Esophagus muscularis mucosa (tissue), 4 donors: ENCODE measurements at regions not wholly inside any gene's neighbourhood (a gene's known extent, or its start where the extent isn't known, plus 50 kb on each side); places are given as distances from the start of the nearest gene placed in this dataset.

Source experiments
- DNase-seq: peaks from one replicate; pipeline ENCODE4 v3.0.0-alpha.2; 2017; ENCODE audit errors: extremely low spot score
- H3K27ac ChIP-seq, 4 donors: fragments of 200-600 bp; sonication (generic); replicated peaks in 1 of 4; 1 replicate in 3 of 4; 2 replicates in 1 of 4; pipeline ENCODE4 v1.5.1; 2016 to 2019; ENCODE audit warnings: mild to moderate bottlenecking in 1 of 4
- H3K27me3 ChIP-seq, 4 donors: fragments of 200-600 bp; sonication (generic); one replicate each; pipeline versions ENCODE4 v1.5.1 to v1.6.0; 2016 to 2019
- H3K36me3 ChIP-seq, 4 donors: fragments of 200-600 bp; sonication (generic); one replicate each; pipeline ENCODE4 v1.5.1; 2016 to 2019
- H3K4me1 ChIP-seq, 4 donors: fragments of 200-600 bp; sonication (generic); one replicate each; pipeline ENCODE4 v1.5.1; 2016 to 2019
- H3K4me3 ChIP-seq, 4 donors: fragments of 200-600 bp; sonication (generic); 1 replicate in 2 of 4; 2 replicates in 2 of 4; pipeline ENCODE4 v1.5.1; 2016 to 2019; ENCODE audit warnings: mild to moderate bottlenecking in 4 of 4, moderate library complexity in 1 of 4
- H3K9me3 ChIP-seq, 4 donors: fragments of 200-600 bp; sonication (generic); 1 replicate in 3 of 4; 2 replicates in 1 of 4; pipeline ENCODE4 v1.5.1; 2016 to 2019
- CTCF ChIP-seq, 3 experiments: fragments of 200-600 bp in 2 of 3; fragments of 450-650 bp in 1 of 3; sonication (generic) in 2 of 3; IDR thresholded peaks; one replicate each; pipeline ENCODE4 v1.5.1; 2017 to 2019; ENCODE audit warnings: antibody characterized with exemption in 3 of 3, mild to moderate bottlenecking in 2 of 3, moderate library complexity in 1 of 3
- EP300 ChIP-seq: sonication (generic); formaldehyde crosslinking; IDR thresholded peaks from one replicate; pipeline ENCODE4 v1.6.1; 2017; ENCODE audit warnings: antibody characterized with exemption
- POLR2A ChIP-seq: fragments of 450-650 bp; IDR thresholded peaks from one replicate; pipeline ENCODE4 v1.6.1; 2017; ENCODE audit warnings: antibody characterized with exemption, moderate library complexity, mild to moderate bottlenecking, low read depth
- POLR2AphosphoS5 ChIP-seq, 2 donors: sonication (generic); formaldehyde crosslinking; IDR thresholded peaks; one replicate each; pipeline ENCODE4 v1.6.1; 2017; ENCODE audit warnings: antibody characterized with exemption in 2 of 2
- WGBS: methylation state at CpG from one replicate; pipeline ENCODE4 v1.1.5; 2018; 5-methylcytosine and 5-hydroxymethylcytosine counted together
- intact Hi-C: fragments of 100-400 bp; cut with DNase I; formaldehyde crosslinking; loops from one replicate; pipeline ENCODE4 v1.15.1; 2023

DNA sequence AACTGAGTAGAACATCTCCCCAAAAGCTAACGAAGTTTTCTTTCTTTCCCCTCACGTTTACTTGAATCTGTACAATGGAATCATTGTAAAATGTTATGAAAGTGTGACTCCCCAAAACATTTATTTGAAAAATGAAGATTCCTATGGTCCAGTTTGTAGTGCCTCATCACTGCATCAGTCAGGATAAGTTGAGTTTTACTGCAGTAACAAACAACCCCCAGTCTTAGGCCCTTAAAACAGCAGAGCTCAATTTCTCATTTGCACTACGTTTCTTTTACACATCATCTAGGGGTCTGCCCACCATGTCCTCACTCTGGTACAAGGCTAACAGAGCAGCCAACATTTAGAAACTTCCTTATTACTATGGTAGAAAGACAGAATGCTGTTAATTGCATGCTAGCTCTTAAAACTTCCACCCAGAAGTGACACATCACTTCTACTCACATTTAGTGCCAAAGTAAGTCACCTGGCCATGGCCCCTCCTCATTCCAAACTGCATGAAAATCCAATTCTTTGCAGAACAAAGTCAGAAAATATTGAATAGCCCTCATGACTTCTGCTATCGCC, 546.4 kb downstream of the MED13L start:
- intact Hi-C loops = no loop called here
- Histone ChIP-seq H3K4me3 (no peak overlapping the region), H3K4me1 (no peaks in the 10 kb centered on the region), H3K27me3 (peaks cover 0 to 8% (median 0%) of the 10 kb centered on the region in 4 donors), H3K9me3 (no peaks in the 10 kb centered on the region), H3K36me3 (no peaks in the 10 kb centered on the region), H3K27ac (no peak overlapping the region)
- no peak for DNase-seq
- 75% methylated on average over 4 of the region's 4 CpGs for WGBS
- no peak for TF ChIP-seq POLR2A
- no peak for TF ChIP-seq POLR2AphosphoS5 (IDR thresholded peaks at IDR 0.05)
- no peak for TF ChIP-seq CTCF (IDR thresholded peaks at IDR 0.05)
- TF ChIP-seq EP300 = no peak

GRCh38 chr12:115726691-115727090, 550.8 kb downstream of the MED13L start:
- intact Hi-C loops = no loop called here
- H3K4me1 ChIP-seq = no peaks in the 10 kb centered on the region
- TF ChIP-seq POLR2A (no peak), POLR2AphosphoS5 (IDR thresholded peaks at IDR 0.05) (no peak), EP300 (no peak), CTCF (IDR thresholded peaks at IDR 0.05) (no peak)
- peaks cover 0 to 9% (median 2%) of the 10 kb centered on the region in 4 donors for H3K27me3 ChIP-seq
- H3K4me3 ChIP-seq = no peak overlapping the region
- H3K36me3 ChIP-seq = no peaks in the 10 kb centered on the region
- DNase-seq = no peak
- H3K27ac ChIP-seq = no peak overlapping the region
- 84% methylated on average over 5 of the region's 5 CpGs for WGBS
- no peaks in the 10 kb centered on the region for H3K9me3 ChIP-seq

GRCh38 chr12:115722181-115722580, 555.3 kb downstream of the MED13L start:
- DNase-seq = no peak
- TF ChIP-seq POLR2A (no peak), EP300 (no peak), POLR2AphosphoS5 (IDR thresholded peaks at IDR 0.05) (no peak), CTCF (IDR thresholded peaks at IDR 0.05) (no peak)
- intact Hi-C loops = no loop called here
- Histone ChIP-seq H3K4me3 (no peak overlapping the region), H3K27me3 (peaks cover 0 to 10% (median 2%) of the 10 kb centered on the region in 4 donors), H3K9me3 (no peaks in the 10 kb centered on the region), H3K36me3 (no peaks in the 10 kb centered on the region), H3K4me1 (no peaks in the 10 kb centered on the region), H3K27ac (no peak overlapping the region)
- 91% methylated on average over 2 of the region's 2 CpGs for WGBS

DNA sequence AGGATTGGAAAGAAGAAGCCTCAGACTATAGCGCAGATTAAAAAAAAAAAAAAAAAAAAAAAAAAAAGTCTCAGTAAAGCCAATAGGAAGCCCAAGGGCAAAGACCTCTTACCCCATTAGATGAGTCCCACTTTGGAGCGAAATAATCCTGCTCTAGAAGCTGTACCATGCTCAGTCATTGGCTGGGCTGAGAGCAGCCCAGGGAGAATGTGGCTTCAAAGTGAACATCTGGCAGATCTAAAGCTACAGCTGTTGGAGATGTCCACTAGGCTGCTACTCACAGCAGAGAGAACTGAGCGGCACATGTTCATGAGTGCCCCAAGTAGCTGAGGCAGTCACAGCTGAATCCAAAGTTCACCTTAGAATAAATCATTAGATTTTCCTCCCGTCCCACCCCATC, 560.9 kb downstream of the MED13L start:
- no peak for TF ChIP-seq POLR2AphosphoS5 (IDR thresholded peaks at IDR 0.05)
- TF ChIP-seq EP300 = no peak
- no peak for TF ChIP-seq CTCF (IDR thresholded peaks at IDR 0.05)
- no peak for TF ChIP-seq POLR2A
- WGBS = 94% methylated on average over 4 of the region's 4 CpGs
- Histone ChIP-seq H3K9me3 (no peaks in the 10 kb centered on the region), H3K27me3 (peaks cover 0 to 27% (median 0%) of the 10 kb centered on the region in 4 donors), H3K4me3 (no peak overlapping the region), H3K4me1 (no peaks in the 10 kb centered on the region), H3K36me3 (no peaks in the 10 kb centered on the region), H3K27ac (no peak overlapping the region)
- DNase-seq = no peak
- intact Hi-C loops = no loop called here

GRCh38 chr12:115712676-115713075, 564.8 kb downstream of the MED13L start:
- Histone ChIP-seq H3K36me3 (no peaks in the 10 kb centered on the region), H3K4me1 (peaks cover 10 to 21% (median 14%) of the 10 kb centered on the region in 4 donors), H3K27me3 (peaks cover 0 to 26% (median 0%) of the 10 kb centered on the region in 4 donors), H3K9me3 (no peaks in the 10 kb centered on the region), H3K27ac (no peak overlapping the region), H3K4me3 (no peak overlapping the region)
- DNase-seq = no peak
- WGBS = 77% methylated on average over 3 of the region's 3 CpGs
- intact Hi-C loops = no loop called here
- TF ChIP-seq POLR2A = no peak
- no peak for TF ChIP-seq POLR2AphosphoS5 (IDR thresholded peaks at IDR 0.05)
- no peak for TF ChIP-seq EP300
- no peak for TF ChIP-seq CTCF (IDR thresholded peaks at IDR 0.05)
